A673 (cell line): ENCODE measurements at regions not wholly inside any gene's neighbourhood (a gene's known extent, or its start where the extent isn't known, plus 50 kb on each side); places are given as distances from the start of the nearest gene placed in this dataset.

Experiments
- BruUV-seq: library from RNA; stranded (reverse); fragments of 400-500 nt; replicated peaks from 2 replicates; lab custom pipeline; 2021; lab: Mats Ljungman, UMichigan
- CTCF ChIA-PET: fragments of 300-600 bp; sonication (Branson Sonifier 250); formaldehyde crosslinking; loops from one replicate; lab custom pipeline; 2022; ENCODE audit warnings: antibody characterized with exemption; lab: Charles Lee
- POLR2A ChIA-PET: fragments of 300-600 bp; sonication (Branson Sonifier 250); formaldehyde crosslinking; loops from one replicate; lab custom pipeline; 2022; ENCODE audit warnings: antibody characterized with exemption; ENCODE audit not compliant: low non-redundant PET; lab: Charles Lee
- DNase-seq: peaks from one replicate; pipeline ENCODE4 v3.0.0-alpha.2; 2015; ENCODE audit warnings: low spot score
- H3K27ac ChIP-seq: fragments of 200-600 bp; sonication (generic); 2 replicates; pipeline ENCODE4 v1.5.1; 2016; ENCODE audit warnings: mixed run types, low read depth, mild to moderate bottlenecking, mixed read lengths, antibody characterized with exemption, low read length; ENCODE audit not compliant: poor library complexity, severe bottlenecking
- H3K27me3 ChIP-seq: fragments of 200-600 bp; sonication (generic); replicated peaks from 2 replicates; pipeline ENCODE4 v1.6.1; 2017; ENCODE audit warnings: mixed run types, low read depth, mild to moderate bottlenecking, mixed read lengths, antibody characterized with exemption, low read length; ENCODE audit not compliant: insufficient read depth, poor library complexity
- H3K36me3 ChIP-seq: fragments of 200-600 bp; sonication (generic); 2 replicates; pipeline ENCODE4 v1.6.1; 2016; ENCODE audit warnings: mixed run types, mild to moderate bottlenecking, mixed read lengths, antibody characterized with exemption, low read length; ENCODE audit not compliant: insufficient read depth, poor library complexity, severe bottlenecking
- H3K4me1 ChIP-seq: fragments of 200-600 bp; sonication (generic); 2 replicates; pipeline ENCODE4 v1.6.1; 2017; ENCODE audit warnings: mixed run types, mild to moderate bottlenecking, mixed read lengths, antibody characterized with exemption, low read length; ENCODE audit not compliant: insufficient read depth, poor library complexity, severe bottlenecking
- H3K4me3 ChIP-seq: fragments of 200-600 bp; sonication (generic); 2 replicates; pipeline ENCODE4 v1.5.1; 2016; ENCODE audit warnings: low read depth, mixed run types, mild to moderate bottlenecking, mixed read lengths, low read length; ENCODE audit not compliant: poor library complexity, severe bottlenecking
- H3K9me3 ChIP-seq: fragments of 200-600 bp; sonication (generic); 2 replicates; pipeline ENCODE4 v1.6.1; 2016; ENCODE audit warnings: mixed run types, low read depth, mild to moderate bottlenecking, mixed read lengths, antibody characterized with exemption, low read length; ENCODE audit not compliant: poor library complexity, severe bottlenecking
- EZH2 ChIP-seq: fragments of 200-600 bp; sonication (generic); IDR thresholded peaks from 2 replicates; pipeline ENCODE4 v1.6.1; 2017; ENCODE audit warnings: borderline replicate concordance, low read depth, mild to moderate bottlenecking, mixed read lengths, antibody characterized with exemption, low read length; ENCODE audit not compliant: poor library complexity, severe bottlenecking
- intact Hi-C: fragments of 100-400 bp; cut with micrococcal nuclease; formaldehyde crosslinking; loops from one replicate; pipeline ENCODE4 v1.10.0; 2022; ENCODE audit not compliant: unreplicated experiment
- TF ChIP-seq, protein P1 (sequence below): fragments of 300-800, 200-600 bp; sonication (generic); conservative IDR thresholded peaks from 2 replicates; pipeline ENCODE4 v1.5.1; 2017; ENCODE audit warnings: low read depth, mild to moderate bottlenecking, antibody characterized with exemption, low read length, moderate library complexity, mixed read lengths

DNA sequence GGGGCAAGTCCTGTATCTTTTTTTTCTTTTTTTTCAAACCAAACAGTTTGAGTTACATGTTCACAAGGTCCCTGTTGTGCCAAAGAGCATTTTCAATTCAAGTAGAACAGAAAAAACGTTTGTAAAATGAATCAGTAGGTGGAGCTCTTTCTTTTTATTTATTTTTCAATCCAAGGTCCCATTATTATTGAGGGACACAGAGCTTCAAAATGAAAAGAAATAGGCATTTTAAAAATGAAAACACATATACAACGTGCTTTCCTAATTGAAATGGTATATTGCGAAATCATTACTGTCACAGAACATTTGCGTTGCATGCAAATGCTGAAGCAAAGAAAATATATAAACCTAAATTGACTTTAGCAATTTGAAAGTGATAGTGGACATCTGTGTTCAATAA lies 711.0 kb downstream of the MECOM start:
- POLR2A ChIA-PET = no interaction called here
- TF ChIP-seq, protein P1, sequence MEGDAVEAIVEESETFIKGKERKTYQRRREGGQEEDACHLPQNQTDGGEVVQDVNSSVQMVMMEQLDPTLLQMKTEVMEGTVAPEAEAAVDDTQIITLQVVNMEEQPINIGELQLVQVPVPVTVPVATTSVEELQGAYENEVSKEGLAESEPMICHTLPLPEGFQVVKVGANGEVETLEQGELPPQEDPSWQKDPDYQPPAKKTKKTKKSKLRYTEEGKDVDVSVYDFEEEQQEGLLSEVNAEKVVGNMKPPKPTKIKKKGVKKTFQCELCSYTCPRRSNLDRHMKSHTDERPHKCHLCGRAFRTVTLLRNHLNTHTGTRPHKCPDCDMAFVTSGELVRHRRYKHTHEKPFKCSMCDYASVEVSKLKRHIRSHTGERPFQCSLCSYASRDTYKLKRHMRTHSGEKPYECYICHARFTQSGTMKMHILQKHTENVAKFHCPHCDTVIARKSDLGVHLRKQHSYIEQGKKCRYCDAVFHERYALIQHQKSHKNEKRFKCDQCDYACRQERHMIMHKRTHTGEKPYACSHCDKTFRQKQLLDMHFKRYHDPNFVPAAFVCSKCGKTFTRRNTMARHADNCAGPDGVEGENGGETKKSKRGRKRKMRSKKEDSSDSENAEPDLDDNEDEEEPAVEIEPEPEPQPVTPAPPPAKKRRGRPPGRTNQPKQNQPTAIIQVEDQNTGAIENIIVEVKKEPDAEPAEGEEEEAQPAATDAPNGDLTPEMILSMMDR = peak; percentile 40
- TF ChIP-seq EZH2 = no peak
- Histone ChIP-seq H3K4me3 (no peak overlapping the region), H3K36me3 (no peaks in the 10 kb centered on the region), H3K27ac (no peak overlapping the region), H3K9me3 (no peaks in the 10 kb centered on the region), H3K27me3 (peaks cover 6% of the 10 kb centered on the region), H3K4me1 (no peaks in the 10 kb centered on the region)
- CTCF ChIA-PET = no interaction called here
- no TSS peak for BruUV-seq
- peak; percentile 4 for DNase-seq
- intact Hi-C loops = loop anchor here (5.0 kb wide), 1 partner anchor 715 kb away; no protein-coding TSS in a partner anchor

DNA sequence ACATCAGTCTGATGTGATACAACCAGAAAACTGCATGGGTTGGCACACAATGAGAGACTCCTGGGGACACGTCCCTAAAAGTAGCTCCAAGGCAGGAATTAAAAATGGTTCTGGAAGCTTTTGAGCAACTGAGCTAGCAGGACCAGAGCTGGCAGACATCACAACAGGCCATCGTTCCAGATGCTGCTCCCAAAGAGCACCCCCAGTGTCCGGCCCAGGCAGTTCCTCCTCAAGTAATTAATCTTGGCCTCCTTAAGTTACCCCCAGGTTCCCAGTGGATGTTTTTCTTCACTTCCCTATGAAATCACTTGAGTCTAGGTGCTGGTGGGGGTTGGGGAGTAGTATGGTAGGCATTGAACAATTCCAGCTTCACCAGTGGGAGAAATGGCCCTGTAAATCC lies 711.6 kb downstream of the MECOM start:
- Histone ChIP-seq H3K27me3 (peaks cover 3% of the 10 kb centered on the region), H3K36me3 (no peaks in the 10 kb centered on the region), H3K9me3 (no peaks in the 10 kb centered on the region), H3K4me1 (no peaks in the 10 kb centered on the region), H3K4me3 (no peak overlapping the region), H3K27ac (no peak overlapping the region)
- BruUV-seq = no TSS peak
- POLR2A ChIA-PET = no interaction called here
- intact Hi-C loops = loop anchor here (5.0 kb wide), 1 partner anchor 715 kb away; no protein-coding TSS in a partner anchor
- no peak for TF ChIP-seq EZH2
- TF ChIP-seq, protein P1 = no peak
- DNase-seq = no peak
- CTCF ChIA-PET = no interaction called here

DNA sequence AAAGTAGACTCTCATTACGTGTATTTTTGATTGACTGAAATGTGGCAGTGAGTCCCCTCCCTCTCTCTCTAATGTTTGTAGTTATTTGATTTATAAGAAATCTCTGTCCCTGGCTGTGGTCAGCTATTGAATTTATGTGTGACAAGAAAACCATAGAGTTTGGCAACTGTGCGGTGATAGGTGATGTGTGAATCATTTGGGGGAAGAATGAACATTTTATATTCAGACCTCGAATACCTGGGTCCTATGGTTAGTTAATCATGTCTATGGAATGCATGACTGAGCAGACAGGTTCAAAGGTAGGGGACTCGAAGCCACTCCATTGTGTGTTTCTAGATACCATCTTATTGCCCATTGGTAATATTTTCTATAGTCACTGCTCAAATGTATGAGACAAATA lies 712.1 kb downstream of the MECOM start:
- DNase-seq = no peak
- H3K27me3 ChIP-seq = peaks cover 3% of the 10 kb centered on the region
- BruUV-seq = no TSS peak
- H3K4me1 ChIP-seq = no peaks in the 10 kb centered on the region
- no peak overlapping the region for H3K27ac ChIP-seq
- POLR2A ChIA-PET = no interaction called here
- no peak for TF ChIP-seq EZH2
- TF ChIP-seq, protein P1 = no peak
- intact Hi-C loops = loop anchor here (5.0 kb wide), 1 partner anchor 716 kb away; no protein-coding TSS in a partner anchor
- no peaks in the 10 kb centered on the region for H3K9me3 ChIP-seq
- CTCF ChIA-PET = interaction anchor here (0.7 kb wide), 1 partner anchor 40 kb away, joined by 3 read pairs; no protein-coding TSS in a partner anchor
- H3K4me3 ChIP-seq = no peak overlapping the region
- H3K36me3 ChIP-seq = no peaks in the 10 kb centered on the region
